NCI-H2227 (cell line): ENCODE measurements at regions not wholly inside any gene's neighbourhood (a gene's known extent, or its start where the extent isn't known, plus 50 kb on each side); places are given as distances from the start of the nearest gene placed in this dataset.
"Not testable (repeated sequence)": the region's sequence is repeated elsewhere in the genome, so short reads cannot be mapped to it uniquely, and the experiment has no call there.

Experiments
- DNase-seq: peaks from one replicate; lab custom pipeline; 2025; ENCODE audit not compliant: unreplicated experiment; lab: John Stamatoyannopoulos, UW

DNA sequence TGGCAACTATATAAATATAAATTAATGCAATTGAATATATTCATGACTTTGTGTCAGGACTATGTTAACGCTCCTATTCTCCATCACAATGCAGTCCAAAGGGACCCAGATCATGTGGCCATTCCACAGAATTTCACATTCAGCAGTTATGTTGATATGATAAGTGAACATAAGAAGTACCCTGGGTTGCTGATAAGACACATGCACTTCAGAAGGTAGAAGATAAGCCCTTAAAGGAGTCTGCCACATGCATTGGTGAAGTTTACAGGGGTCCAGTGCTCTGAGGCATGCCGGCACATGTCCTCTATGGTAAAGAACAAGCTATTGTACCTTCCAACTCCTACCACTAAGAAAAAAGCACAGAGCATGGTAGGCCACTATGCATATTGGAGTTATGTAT, 76.4 kb downstream of the PHAX start:
- no peak for DNase-seq

DNA sequence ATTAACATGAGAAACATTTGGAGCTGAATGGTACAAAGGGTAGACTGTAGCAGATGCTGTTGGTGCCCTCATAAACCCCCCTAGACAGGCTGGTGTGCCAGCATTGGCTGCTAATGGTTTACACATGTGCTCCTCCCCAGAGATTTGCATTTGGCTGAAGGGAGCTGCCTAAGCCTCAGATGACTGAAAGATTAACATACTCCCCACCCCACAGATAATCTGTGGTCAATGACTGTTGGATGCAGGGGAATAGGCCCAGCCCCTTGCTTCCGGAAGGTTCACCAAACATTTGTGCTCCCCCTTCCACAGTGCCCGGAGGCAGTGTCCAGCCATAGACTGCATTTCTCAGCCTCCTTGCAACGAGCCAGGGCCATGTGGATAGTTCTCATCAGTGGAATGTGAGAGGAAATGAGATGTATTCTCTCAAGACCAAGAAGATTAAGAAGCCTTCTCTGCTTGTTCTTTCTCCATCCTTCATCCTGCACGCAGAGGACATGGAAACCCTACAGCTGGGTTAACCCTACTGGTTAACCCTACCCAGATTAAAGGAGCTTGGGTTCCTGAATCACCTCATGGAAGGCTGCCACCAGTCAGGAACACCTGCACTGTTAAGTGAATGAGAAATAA, 79.6 kb downstream of the PHAX start:
- peak; percentile 27 for DNase-seq

DNA sequence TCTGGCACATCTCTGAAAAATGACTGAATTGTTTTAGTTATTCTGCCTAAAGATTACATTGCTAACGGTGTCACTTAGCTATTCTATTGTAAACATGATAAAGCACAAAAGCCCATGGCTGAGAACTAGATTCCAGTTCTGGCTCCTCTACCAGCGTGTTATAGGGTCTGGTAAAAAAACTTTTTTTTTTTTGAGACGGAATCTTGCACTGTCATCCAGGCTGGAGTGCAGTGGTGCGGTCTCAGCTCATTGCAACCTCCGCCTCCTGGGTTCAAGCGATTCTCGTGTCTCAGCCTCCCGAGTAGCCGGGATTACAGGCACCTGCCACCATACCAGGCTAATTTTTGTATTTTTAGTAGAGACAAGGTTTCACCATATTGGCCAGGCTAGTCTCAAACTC, 80.6 kb downstream of the PHAX start:
- DNase-seq, result not testable (repeated sequence)

DNA sequence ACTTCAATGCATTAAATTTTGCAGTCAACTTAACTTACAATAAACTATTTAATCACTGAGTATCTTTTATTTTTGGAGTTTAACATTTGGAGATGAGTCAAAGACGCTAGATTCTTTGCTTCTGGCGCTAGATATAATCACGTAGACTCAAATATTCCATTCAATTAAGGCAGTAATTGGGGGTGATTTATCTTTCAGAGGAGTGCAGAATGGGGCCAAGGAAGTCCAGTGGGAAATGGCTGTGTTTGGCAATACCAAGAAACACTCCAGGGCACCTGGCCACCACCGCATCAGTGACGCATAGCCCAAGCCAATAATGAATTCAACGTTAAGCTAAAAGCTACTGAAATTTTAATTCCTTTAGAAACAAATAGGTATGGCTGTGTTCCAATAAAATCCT, 81.2 kb downstream of the PHAX start:
- DNase-seq, result no peak

DNA sequence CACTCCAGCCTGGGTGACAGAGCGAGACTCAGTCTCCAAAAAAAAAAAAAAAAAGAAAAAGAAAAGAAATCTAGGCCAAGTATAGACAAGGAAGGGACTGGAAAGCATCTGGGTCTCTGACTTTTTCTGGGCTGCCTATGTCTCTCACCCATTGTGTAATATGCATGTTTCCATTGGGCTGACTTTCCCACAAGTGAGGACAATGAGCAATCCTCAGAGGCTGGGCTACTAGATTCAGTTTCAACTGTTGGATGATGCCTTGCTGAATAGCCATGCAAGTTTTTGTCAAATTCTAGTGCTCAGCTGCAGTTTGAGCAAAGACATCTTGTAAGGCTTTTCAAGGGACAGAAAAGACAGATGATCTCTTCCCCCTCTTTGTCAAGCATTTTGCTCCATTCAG, 82.1 kb downstream of the PHAX start:
- DNase-seq, result no peak

DNA sequence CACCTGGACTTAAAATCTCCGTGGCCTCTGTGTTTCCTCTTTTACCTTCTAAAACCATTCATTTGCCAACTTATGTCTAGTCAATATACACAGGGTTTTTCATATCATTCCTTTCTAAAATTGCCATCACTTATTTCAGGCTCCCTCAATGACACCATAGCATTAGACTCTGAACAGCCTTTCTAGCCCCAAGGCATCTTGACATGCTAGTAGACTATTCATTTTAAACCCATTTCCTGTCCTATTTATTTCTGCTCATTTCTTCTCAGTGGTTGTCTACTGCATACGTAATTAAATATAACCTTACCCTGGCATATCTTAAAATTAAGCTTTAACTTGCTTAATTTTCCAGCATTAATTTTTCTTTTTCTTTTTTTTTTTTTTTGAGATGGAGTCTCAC, 83.2 kb downstream of the PHAX start:
- DNase-seq, result no peak

DNA sequence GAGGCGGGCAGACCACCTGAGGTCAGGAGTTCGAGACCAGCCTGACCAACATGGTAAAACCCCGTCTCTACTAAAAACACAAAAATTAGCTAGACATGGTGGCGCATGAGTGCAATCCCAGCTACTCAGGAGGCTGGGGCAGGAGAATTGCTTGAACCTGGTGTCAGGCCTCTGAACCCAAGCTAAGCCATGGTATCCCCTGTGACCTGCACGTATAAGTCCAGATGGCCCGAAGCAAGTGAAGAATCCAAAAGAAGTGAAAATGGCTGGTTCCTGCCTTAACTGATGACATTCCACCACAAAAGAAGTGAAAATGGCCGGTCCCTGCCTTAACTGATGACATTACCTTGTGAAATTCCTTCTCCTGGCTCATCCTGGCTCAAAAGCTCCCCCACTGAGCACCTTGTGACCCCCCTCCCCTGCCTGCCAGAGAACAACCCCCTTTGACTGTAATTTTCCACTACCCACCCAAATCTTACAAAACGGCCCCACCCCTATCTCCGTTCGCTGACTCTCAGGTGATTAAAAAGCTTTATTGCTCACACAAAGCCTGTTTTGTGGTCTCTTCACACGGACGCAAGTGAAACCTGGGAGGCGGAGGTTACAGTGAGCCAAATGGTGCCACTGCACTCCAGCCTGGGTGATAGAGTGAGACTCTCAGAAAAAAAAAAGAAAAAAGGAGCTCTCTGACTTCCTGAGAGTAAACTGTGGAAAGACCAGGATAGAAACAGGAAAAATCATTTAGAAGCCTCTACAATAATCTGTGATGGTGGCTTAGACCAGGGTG, 84.1 kb downstream of the PHAX start:
- not testable (repeated sequence) for DNase-seq

DNA sequence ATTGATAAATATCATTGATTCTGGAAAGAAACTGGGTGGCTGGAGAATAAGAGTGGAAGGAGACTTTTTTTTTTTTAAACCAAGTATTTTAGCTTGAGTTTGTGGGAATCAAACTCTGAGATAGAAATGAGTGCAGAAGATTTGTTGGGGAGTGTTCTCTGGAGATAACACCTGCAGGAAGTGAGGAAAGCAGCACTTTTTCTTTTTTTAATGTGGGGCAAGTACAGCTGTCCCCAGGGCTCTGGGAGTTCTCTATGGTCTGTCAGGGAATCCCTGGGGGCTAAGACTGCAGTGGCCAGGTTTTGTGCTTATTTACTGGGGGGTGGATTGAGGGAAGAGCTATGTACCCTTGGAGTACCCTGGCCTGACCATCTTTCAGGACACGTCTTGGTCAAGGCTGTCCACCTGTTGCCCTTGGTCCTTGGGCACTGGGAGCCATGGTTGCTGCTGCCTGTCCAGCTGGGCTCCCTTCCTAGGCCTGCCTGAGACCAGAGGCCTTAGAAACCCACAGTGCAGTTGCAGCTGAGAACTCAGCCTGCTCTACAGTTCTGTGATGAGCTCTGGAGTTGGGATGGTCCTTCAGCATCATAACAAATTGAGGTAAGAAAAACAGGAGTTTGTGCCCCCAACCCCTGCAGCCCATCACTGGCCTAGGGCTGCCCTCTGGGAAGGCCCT, 85.8 kb downstream of the PHAX start:
- no peak for DNase-seq

DNA sequence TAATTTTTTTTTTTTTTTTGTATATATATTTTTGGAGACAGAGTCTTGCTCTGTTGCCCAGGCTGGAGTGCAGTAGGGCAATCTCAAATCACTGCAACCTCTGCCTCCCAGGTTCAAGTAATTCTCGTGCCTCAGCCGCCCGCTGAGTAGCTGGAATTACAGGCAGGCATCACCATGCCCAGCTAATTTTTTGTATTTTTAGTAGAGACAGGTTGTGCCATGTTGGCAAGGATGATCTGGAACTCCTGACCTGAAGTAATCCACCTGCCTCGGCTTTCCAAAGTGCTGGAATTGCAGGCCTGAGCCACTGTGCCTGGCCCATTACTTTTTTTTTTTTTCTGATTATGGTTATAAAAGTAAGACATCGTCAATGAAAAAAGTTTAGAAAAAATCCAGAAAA, 84.0 kb upstream of the LMNB1 start:
- DNase-seq, result no peak

DNA sequence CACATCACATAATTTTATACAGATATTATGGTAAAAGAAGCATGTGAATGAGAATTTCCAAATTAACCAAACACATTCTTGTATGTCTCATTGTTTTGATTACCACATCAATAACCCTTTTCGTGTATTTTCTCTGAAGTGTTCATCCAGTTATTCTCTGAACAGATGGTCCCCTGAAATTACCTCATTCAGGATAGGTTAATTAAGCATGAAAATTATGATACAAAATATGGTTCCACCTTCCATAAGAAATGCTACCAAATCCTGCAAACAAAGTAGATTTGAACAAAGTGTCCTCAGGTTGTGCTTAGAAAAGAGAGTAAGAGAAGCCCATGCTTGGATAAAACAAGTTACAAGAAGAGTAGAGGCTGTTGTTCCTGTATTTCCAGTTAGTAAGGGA, 83.1 kb upstream of the LMNB1 start:
- no peak for DNase-seq

DNA sequence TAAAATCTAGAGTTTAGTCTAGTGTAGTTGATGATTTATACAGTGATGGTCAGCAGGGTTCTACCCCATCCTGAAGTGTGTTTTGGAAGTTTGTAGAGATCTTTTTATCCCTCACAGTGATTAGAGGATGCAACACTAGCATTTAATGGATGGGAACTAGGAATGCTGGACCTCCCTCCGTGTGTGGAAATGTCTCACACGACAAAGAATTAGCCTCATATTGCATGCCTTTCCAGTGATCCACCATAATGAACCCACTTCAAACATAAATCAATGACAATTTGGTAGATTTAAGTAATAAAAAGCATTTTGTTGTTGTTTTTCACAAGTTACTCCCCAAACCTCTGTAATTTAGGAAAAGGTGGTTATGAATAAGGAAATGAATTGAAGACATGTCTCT, 82.5 kb upstream of the LMNB1 start:
- DNase-seq, result no peak

DNA sequence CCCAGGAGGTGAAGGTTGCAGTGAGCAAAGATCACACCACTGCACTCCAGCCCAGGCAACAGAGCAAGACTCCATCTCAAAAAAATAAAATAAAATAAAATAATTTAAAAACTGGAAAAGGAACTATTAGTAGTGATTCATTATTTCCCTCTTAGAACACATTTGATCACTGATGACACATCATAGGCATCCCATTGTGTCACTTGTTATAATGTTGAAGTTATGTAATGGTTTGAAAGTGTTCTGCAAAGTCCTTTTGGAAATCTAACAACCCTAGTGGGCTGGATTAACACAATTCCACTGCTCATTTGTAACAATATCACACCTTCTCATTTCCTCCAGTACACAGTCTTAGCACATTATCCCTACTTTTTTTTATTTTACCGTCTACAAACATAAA, 81.8 kb upstream of the LMNB1 start:
- DNase-seq, result no peak

DNA sequence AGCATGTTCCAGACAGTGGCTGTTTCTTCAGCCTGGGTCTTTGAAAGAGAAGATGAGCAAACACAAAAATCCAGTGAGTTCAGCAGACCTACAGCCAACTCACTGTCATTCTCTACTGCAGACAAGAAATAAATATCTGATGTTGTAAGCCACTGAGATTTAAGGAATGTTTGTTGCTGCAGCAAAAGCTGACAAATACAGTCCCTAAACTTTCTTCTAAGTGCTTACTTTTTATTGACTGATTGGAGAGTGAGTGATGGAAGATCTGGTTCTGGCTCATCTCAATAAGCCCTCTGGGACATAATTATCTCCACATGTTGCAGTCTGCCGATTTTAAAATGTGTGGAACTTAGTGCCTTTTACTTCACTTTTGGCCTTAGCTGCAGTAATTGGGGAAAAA, 69.9 kb upstream of the LMNB1 start:
- DNase-seq, result no peak

DNA sequence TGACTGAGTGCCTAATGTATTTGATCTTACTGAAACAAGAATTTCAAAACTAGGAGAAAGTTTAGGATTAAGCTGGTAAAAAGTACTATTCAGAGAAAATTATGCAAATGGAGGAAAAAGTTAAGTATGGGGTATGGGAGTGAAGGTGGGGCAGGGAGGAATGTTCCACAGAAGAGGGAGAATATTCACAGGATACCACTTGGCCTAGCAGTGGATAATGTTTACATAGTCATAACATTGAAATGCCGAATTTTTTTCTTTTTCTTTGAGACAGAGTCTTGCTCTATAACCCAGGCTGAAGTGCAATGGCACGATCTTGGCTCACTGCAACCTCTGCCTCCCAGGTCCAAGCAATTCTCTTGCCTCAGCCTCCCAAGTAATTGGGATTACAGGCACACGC, 61.2 kb upstream of the LMNB1 start:
- no peak for DNase-seq

DNA sequence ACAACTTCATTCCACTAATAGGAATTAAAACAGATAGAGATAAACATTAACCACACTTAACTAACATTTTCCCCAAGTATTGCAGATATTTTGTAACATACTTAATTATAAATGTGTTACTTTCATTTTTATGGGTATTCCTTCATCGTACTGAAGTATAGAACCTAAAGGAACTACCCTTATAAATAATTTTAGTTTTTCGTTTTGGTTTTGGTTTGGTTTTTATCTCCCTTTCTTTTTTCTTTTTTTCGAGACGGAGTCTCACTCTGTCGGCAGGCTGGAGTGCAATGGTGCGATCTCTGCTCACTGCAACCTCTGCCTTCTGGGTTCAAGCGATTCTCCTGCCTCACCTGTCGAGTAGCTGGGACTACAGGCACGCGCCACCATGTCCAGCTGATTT, 60.1 kb upstream of the LMNB1 start:
- DNase-seq, result no peak

DNA sequence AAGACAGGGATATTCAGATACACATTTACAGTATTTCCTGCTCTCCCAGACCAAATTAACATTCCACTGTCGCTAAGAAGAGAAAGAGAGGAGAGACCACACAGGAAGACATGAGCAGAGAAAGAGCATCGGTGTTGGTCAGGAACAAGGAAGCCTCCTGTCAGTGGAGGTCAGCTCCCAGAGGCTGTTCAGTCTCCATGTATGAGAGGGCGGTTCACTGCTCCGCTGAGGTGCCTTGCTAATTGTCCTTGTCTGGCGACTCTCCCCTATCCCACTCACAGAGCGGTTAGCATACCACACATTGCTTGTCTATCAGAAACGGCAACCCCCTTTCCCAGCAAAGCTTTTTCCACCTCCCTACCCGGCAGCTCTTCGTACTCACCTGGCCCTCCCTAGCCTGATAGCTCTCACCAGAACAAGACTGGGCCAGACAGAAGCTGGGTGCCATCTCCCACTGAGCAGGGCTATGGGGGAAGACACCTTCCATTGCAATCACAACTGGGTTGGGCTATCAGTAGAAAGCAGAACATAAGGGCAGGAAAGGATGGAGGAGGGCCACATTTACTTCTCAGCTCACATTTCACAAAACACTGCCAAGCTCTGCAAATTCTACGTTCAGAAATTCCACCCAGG, 58.6 kb upstream of the LMNB1 start:
- DNase-seq, result peak; percentile 6

DNA sequence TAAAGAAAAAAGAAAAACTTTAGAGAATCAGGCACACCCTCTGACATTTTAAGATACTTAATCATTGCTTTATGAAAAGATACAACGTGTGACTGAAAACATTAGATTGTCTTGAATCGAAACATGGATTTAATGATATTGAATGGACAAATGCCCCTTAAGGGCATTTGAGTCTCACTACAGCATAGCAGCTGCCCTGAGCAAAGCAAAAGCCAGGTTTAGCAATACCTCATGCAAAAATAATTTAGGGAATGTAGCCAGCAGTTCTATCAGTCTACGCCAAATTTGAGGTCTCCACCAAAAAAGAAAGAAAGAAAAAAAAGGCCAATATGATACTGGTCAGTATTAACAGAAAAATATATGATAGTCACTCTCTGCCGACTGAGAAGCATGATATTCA, 56.6 kb upstream of the LMNB1 start:
- no peak for DNase-seq

DNA sequence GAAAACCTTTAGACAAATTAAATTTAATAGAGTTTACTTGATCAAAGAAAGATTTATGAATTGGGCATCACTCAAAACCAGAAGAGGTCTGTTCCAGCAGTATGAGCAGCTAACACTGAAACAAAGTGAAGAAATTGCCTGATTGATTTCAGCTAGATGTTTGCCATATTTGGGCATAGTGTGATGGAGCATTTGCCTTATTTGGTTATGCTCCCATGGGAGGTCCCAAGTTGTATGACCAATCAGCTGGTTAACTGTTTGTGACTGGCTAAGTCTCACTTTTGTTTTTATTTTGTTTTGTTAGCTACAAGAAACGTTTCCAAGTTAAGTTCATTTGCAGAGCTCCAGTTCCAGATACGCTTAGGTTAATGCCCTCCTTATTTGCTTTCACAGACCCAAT, 53.3 kb upstream of the LMNB1 start:
- DNase-seq, result no peak
